ENCODE measurements at regions not wholly inside any gene's neighbourhood (a gene's known extent, or its start where the extent isn't known, plus 50 kb on each side); places are given as distances from the start of the nearest gene placed in this dataset.
"Not testable (repeated sequence)": the region's sequence is repeated elsewhere in the genome, so short reads cannot be mapped to it uniquely, and the experiment has no call there.

DNA sequence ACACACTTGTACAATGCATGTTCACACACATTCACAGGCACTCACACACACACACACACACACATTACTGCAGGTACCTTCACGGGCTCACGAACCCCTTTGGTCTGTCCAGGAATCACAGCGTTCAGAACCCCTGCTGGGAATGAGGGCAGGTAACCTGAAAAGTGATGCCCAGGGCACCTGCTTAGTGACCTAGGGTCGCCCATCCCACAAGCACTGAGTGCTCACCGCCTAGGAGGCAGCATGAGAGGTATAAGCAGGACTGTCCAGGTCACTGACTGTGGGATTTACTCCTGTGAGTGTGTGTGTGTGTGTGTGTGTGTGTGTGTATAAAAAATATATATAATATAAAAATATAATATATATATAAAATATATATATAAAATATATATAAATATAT is 150.9 kb downstream of the GALR1 start:
- no peak overlapping the region for H3K4me3 ChIP-seq (ENCODE audit: low read depth, low read length)
- DNase-seq (ENCODE audit: low read depth), result no peak
- TF ChIP-seq, protein P1, sequence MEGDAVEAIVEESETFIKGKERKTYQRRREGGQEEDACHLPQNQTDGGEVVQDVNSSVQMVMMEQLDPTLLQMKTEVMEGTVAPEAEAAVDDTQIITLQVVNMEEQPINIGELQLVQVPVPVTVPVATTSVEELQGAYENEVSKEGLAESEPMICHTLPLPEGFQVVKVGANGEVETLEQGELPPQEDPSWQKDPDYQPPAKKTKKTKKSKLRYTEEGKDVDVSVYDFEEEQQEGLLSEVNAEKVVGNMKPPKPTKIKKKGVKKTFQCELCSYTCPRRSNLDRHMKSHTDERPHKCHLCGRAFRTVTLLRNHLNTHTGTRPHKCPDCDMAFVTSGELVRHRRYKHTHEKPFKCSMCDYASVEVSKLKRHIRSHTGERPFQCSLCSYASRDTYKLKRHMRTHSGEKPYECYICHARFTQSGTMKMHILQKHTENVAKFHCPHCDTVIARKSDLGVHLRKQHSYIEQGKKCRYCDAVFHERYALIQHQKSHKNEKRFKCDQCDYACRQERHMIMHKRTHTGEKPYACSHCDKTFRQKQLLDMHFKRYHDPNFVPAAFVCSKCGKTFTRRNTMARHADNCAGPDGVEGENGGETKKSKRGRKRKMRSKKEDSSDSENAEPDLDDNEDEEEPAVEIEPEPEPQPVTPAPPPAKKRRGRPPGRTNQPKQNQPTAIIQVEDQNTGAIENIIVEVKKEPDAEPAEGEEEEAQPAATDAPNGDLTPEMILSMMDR (IDR thresholded peaks at IDR 0.05; ENCODE audit: insufficient read depth, low read length), result no peak

DNA sequence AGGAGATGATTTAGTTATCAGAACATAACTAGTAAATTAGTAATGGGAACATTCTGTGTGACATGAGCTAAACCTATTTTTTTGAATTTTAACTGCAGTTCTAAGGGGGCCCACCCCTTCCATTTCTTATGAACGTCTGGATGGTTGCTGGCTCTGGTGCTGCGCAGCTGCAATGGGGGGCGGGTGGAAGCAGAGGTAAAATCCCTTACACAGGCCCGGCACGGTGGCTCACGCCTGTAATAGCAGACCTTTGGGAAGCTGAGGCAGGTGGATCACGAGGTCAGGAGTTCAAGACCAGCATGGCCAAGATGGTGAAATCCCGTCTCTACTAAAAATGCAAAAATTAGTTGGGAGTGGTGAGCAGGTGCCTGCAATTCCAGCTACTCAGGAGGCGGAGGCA is 151.5 kb downstream of the GALR1 start:
- no peak overlapping the region for H3K4me3 ChIP-seq (ENCODE audit: low read depth, low read length)
- no peak for DNase-seq (ENCODE audit: low read depth)
- TF ChIP-seq, protein P1 (IDR thresholded peaks at IDR 0.05; ENCODE audit: insufficient read depth, low read length), result no peak

DNA sequence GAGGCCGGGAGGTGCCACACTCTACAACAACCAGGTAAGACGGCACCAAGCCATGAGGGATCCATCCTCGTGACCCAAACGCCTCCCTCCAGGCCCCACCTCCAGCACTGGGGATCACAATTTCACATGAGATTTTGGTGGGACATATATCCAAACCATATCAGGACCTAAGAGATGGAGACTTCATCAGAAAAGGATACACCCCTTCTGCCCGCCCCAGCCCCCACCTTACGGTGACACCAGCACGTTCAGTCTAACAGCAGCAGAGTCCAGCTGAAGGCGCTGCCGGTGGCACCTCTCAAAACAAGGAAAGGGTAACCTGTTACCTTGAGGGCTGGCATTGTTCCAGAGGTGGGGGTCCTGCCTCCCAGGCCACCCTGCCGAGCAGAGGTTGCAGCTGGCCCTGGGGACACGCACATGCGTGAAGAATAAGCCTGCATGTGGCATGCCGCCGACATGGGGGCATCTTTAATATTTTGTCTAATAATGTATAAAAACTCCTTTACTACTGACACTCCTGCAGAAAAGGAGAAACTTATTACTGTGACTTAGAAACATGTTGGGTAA is 154.4 kb downstream of the GALR1 start:
- no peak for DNase-seq (ENCODE audit: low read depth)
- H3K4me3 ChIP-seq (ENCODE audit: low read depth, low read length), result no peak overlapping the region
- TF ChIP-seq, protein P1 (IDR thresholded peaks at IDR 0.05; ENCODE audit: insufficient read depth, low read length), result no peak

DNA sequence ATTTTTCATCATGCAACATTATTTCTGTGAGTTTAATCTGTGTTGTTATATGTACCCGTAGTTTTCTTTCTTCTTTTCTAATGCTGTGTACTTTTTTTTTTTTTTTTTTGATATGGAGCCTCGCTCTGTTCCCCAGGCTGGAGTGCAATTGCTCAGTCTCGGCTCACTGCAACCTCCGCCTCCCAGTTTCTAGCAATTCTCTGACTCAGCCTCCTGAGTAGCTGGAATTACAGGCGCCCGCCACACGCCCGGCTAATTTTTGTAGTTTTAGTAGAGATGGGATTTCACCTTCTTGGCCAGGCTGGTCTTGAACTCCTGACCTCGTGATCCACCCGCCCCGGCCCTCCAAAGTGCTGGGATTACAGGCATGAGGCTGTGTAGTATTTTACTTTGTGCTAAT is 155.4 kb downstream of the GALR1 start:
- TF ChIP-seq, protein P1 (IDR thresholded peaks at IDR 0.05; ENCODE audit: insufficient read depth, low read length), result no peak
- no peak for DNase-seq (ENCODE audit: low read depth)
- H3K4me3 ChIP-seq (ENCODE audit: low read depth, low read length), result no peak overlapping the region

DNA sequence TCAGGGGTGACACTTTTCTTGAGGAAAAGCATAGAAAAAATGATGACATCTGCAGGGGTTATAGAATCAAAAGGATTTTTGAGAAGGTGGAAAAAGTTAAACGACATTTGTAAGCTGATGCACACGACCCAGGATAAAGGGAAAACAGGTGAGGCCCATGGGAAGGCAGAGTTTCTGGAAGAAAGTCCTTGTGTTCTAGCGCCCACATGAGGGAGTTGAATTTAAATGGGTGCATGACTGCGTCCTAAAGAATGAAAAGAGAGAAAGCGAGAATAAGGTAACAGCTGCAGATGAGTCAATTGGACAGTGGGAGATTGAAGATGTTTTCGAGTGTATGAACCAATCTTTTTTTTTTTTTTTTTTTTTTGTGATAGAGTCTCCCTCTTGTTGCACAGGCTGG is 158.1 kb downstream of the GALR1 start:
- H3K4me3 ChIP-seq (ENCODE audit: low read depth, low read length), result no peak overlapping the region
- DNase-seq (ENCODE audit: low read depth), result no peak
- TF ChIP-seq, protein P1 (IDR thresholded peaks at IDR 0.05; ENCODE audit: insufficient read depth, low read length), result no peak

DNA sequence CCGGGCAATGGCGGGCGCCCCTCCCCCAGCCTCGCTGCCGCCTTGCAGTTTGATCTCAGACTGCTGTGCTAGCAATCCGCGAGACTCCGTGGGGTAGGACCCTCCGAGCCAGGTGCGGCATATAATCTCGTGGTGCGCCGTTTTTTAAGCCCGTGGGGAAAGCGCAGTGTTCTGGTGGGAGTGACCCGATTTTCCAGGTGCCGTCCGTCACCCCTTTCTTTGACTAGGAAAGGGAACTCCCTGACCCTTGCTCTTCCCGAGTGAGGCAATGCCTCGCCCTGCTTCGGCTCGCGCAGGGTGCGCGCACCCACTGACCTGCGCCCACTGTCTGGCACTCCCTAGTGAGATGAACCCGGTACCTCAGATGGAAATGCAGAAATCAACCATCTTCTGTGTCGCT is 171.9 kb downstream of the GALR1 start:
- not testable (repeated sequence) for DNase-seq (ENCODE audit: low read depth); H3K4me3 ChIP-seq (ENCODE audit: low read depth, low read length)

DNA sequence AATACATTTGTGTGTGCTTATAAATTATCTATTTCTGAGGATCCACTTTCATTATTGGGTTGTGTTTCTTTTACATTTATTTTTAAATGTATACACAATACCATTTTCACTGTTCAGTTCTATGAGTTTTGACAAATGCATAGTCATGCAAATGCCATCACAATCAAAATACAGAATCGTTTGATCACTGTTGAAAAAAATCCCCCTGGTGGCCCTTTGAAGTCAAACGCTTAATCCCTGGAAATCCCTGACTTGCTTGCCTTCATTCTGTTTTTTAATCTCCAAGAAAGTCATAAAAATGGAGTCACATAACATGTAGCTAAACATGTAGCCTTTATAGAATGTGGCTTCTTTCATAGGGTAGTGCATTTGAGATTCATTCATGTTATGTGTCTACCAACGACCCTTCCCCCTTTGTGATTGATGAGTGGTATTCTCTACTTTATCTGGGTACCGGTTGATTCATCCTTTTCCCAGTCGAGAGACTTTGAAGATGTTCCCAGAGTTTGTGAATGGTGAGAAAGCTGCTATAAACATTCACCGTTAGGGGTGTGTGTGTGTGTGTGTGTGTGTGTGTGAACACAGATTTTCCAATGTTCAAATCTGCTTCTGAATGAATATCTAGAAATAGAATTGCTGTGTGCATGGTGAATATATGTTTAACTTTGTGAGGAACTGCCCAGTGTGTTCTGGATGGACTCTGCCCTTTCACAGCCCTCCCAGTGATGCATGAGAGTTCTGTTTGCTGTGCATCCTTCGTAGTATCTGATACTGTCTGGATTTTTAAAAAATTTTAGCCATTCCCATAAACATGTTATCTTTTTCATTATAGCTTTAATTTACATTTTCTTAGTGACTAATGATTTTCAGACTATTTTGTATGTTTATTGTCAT is 173.6 kb downstream of the GALR1 start:
- TF ChIP-seq, protein P1 (IDR thresholded peaks at IDR 0.05; ENCODE audit: insufficient read depth, low read length), result no peak
- no peak for DNase-seq (ENCODE audit: low read depth)

More for the DNA sequence above, 173.6 kb downstream of the GALR1 start:
- no peak overlapping the region for H3K4me3 ChIP-seq (ENCODE audit: low read depth, low read length)

All from fibroblast of the aortic adventitia (primary cell).